ENCODE measurements at regions not wholly inside any gene's neighbourhood (a gene's known extent, or its start where the extent isn't known, plus 50 kb on each side); places are given as distances from the start of the nearest gene placed in this dataset.

- POLR2A ChIA-PET = no interaction called here
- Histone ChIP-seq H3K27me3 (ENCODE audit: control insufficient read depth, insufficient read depth, low read length) (no peaks in the 10 kb centered on the region), H3K4me3 (ENCODE audit: low read depth, low read length) (no peak overlapping the region), H3K36me3 (ENCODE audit: control insufficient read depth, insufficient read depth, low read length) (no peaks in the 10 kb centered on the region)
- no peak for DNase-seq (ENCODE audit: low read depth)
- no peak for TF ChIP-seq CTCF (IDR thresholded peaks at IDR 0.05; ENCODE audit: insufficient read depth, low read depth, low read length)
- CTCF ChIA-PET = no interaction called here
Observed at GRCh38 chr2:208627110-208627884, 220.7 kb downstream of the PTH2R start.

- H3K36me3 ChIP-seq (ENCODE audit: control insufficient read depth, insufficient read depth, low read length) = no peaks in the 10 kb centered on the region
- no peak overlapping the region for H3K4me3 ChIP-seq (ENCODE audit: low read depth, low read length)
- CTCF ChIA-PET = no interaction called here
- H3K27me3 ChIP-seq (ENCODE audit: control insufficient read depth, insufficient read depth, low read length) = no peaks in the 10 kb centered on the region
- no peak for TF ChIP-seq CTCF (IDR thresholded peaks at IDR 0.05; ENCODE audit: insufficient read depth, low read depth, low read length)
- DNase-seq (ENCODE audit: low read depth) = no peak
- POLR2A ChIA-PET = no interaction called here
Observed at GRCh38 chr2:208627916-208628315, 221.3 kb downstream of the PTH2R start.

GRCh38 chr2:208638059-208638458 is 231.5 kb downstream of the PTH2R start:
- ChIA-PET POLR2A (no interaction called here), CTCF (no interaction called here)
- H3K4me3 ChIP-seq (ENCODE audit: low read depth, low read length) = no peak overlapping the region
- TF ChIP-seq CTCF (IDR thresholded peaks at IDR 0.05; ENCODE audit: insufficient read depth, low read depth, low read length) = no peak
- no peaks in the 10 kb centered on the region for H3K36me3 ChIP-seq (ENCODE audit: control insufficient read depth, insufficient read depth, low read length)
- H3K27me3 ChIP-seq (ENCODE audit: control insufficient read depth, insufficient read depth, low read length) = no peaks in the 10 kb centered on the region
- no peak for DNase-seq (ENCODE audit: low read depth)

- TF ChIP-seq CTCF (IDR thresholded peaks at IDR 0.05; ENCODE audit: insufficient read depth, low read depth, low read length) = no peak
- DNase-seq (ENCODE audit: low read depth) = no peak
- Histone ChIP-seq H3K27me3 (ENCODE audit: control insufficient read depth, insufficient read depth, low read length) (no peaks in the 10 kb centered on the region), H3K4me3 (ENCODE audit: low read depth, low read length) (no peak overlapping the region), H3K36me3 (ENCODE audit: control insufficient read depth, insufficient read depth, low read length) (no peaks in the 10 kb centered on the region)
- ChIA-PET CTCF (no interaction called here), POLR2A (no interaction called here)
Observed at GRCh38 chr2:208642125-208642779, 235.7 kb downstream of the PTH2R start.

- POLR2A ChIA-PET = no interaction called here
- CTCF ChIA-PET = no interaction called here
- no peak for DNase-seq (ENCODE audit: low read depth)
Observed at GRCh38 chr2:208643145-208643544, 236.6 kb downstream of the PTH2R start.

More at GRCh38 chr2:208643145-208643544, 236.6 kb downstream of the PTH2R start:
- H3K36me3 ChIP-seq (ENCODE audit: control insufficient read depth, insufficient read depth, low read length) = no peaks in the 10 kb centered on the region
- H3K4me3 ChIP-seq (ENCODE audit: low read depth, low read length) = no peak overlapping the region
- H3K27me3 ChIP-seq (ENCODE audit: control insufficient read depth, insufficient read depth, low read length) = no peaks in the 10 kb centered on the region
- no peak for TF ChIP-seq CTCF (IDR thresholded peaks at IDR 0.05; ENCODE audit: insufficient read depth, low read depth, low read length)

Data from BJ (cell line).